Liver (tissue), 8 donors: ENCODE measurements at regions not wholly inside any gene's neighbourhood (a gene's known extent, or its start where the extent isn't known, plus 50 kb on each side); places are given as distances from the start of the nearest gene placed in this dataset.

ENCODE experiments used
- DNase-seq: peaks from one replicate; pipeline ENCODE4 v3.0.0-alpha.2; 2017; ENCODE audit warnings: low spot score
- H3K27ac ChIP-seq, 2 donors: one replicate each; pipeline ENCODE4 v1.7.0; 2013; ENCODE audit warnings: inconsistent platforms in 2 of 2, low read length in 2 of 2, control low read depth in 1 of 2, low read depth in 1 of 2, mild to moderate bottlenecking in 1 of 2
- H3K27me3 ChIP-seq, 4 donors: one replicate each; pipeline versions ENCODE4 v1.6.1 to v1.7.0; 2013; ENCODE audit warnings: low read length in 3 of 4, inconsistent platforms in 1 of 4, mild to moderate bottlenecking in 1 of 4, moderate library complexity in 1 of 4; ENCODE audit not compliant: control insufficient read depth in 4 of 4, insufficient read depth in 4 of 4
- H3K36me3 ChIP-seq, 4 donors: one replicate each; pipeline versions ENCODE4 v1.6.1 to v1.7.0; 2013; ENCODE audit warnings: low read length in 3 of 4, mild to moderate bottlenecking in 3 of 4, low read depth in 1 of 4, moderate library complexity in 1 of 4; ENCODE audit not compliant: control insufficient read depth in 4 of 4, insufficient read depth in 3 of 4
- H3K4me1 ChIP-seq, 4 donors: one replicate each; pipeline versions ENCODE4 v1.6.1 to v1.7.0; 2013; ENCODE audit warnings: low read length in 3 of 4, mild to moderate bottlenecking in 3 of 4, moderate library complexity in 1 of 4; ENCODE audit not compliant: control insufficient read depth in 4 of 4, insufficient read depth in 4 of 4
- H3K4me3 ChIP-seq, 3 donors: one replicate each; pipeline versions ENCODE4 v1.6.1 to v1.7.0; 2013; ENCODE audit warnings: low read length in 3 of 3, control low read depth in 1 of 3, low read depth in 1 of 3, mild to moderate bottlenecking in 1 of 3
- H3K9ac ChIP-seq, 2 donors: one replicate each; pipeline ENCODE4 v1.7.0; 2013; ENCODE audit warnings: low read length in 2 of 2, mild to moderate bottlenecking in 2 of 2, moderate library complexity in 2 of 2, control low read depth in 1 of 2, low read depth in 1 of 2
- H3K9me3 ChIP-seq, 4 donors: one replicate each; pipeline versions ENCODE4 v1.6.1 to v1.7.0; 2013; ENCODE audit warnings: low read length in 3 of 4; ENCODE audit not compliant: control insufficient read depth in 4 of 4
- ATF3 ChIP-seq: IDR thresholded peaks from 2 replicates; pipeline ENCODE4 v1.6.1; 2016; ENCODE audit warnings: antibody characterized with exemption
- CTCF ChIP-seq: fragments of 150-350 bp; IDR thresholded peaks from 2 replicates; pipeline ENCODE4 v1.5.1; 2017; ENCODE audit warnings: improper control_type of control experiment, low read depth, low read length; ENCODE audit not compliant: missing input control
- FOXA1 ChIP-seq: IDR thresholded peaks from 2 replicates; pipeline ENCODE4 v1.6.1; 2016; ENCODE audit warnings: antibody characterized with exemption
- GABPA ChIP-seq, 2 donors: IDR thresholded peaks in 1 of 2; conservative IDR thresholded peaks in 1 of 2; 2 replicates each; pipeline ENCODE4 v1.6.1; 2016; ENCODE audit warnings: antibody characterized with exemption in 2 of 2, mild to moderate bottlenecking in 1 of 2, moderate library complexity in 1 of 2
- HNF4G ChIP-seq: IDR thresholded peaks from 2 replicates; pipeline ENCODE4 v1.6.1; 2016; ENCODE audit warnings: antibody characterized with exemption
- JUND ChIP-seq, 2 donors: IDR thresholded peaks; 2 replicates each; pipeline ENCODE4 v1.6.1; 2016; ENCODE audit warnings: antibody characterized with exemption in 2 of 2
- NR2F2 ChIP-seq: IDR thresholded peaks from 2 replicates; pipeline ENCODE4 v1.6.1; 2016; ENCODE audit warnings: antibody characterized with exemption
- RAD21 ChIP-seq, 2 donors: IDR thresholded peaks; 2 replicates each; pipeline ENCODE4 v1.6.1; 2016; ENCODE audit warnings: antibody characterized with exemption in 2 of 2, mild to moderate bottlenecking in 2 of 2
- RXRA ChIP-seq, 2 donors: IDR thresholded peaks; 2 replicates each; pipeline ENCODE4 v1.6.1; 2017 to 2018; ENCODE audit warnings: antibody characterized with exemption in 2 of 2, mild to moderate bottlenecking in 1 of 2
- SP1 ChIP-seq: IDR thresholded peaks from 2 replicates; pipeline ENCODE4 v1.6.1; 2018; ENCODE audit warnings: antibody characterized with exemption, mild to moderate bottlenecking
- TAF1 ChIP-seq: conservative IDR thresholded peaks from 2 replicates; pipeline ENCODE4 v1.6.1; 2016; ENCODE audit warnings: antibody characterized with exemption, mild to moderate bottlenecking
- YY1 ChIP-seq: IDR thresholded peaks from 2 replicates; pipeline ENCODE4 v1.6.1; 2016; ENCODE audit warnings: antibody characterized with exemption, mild to moderate bottlenecking
- ZBTB33 ChIP-seq: IDR thresholded peaks from 2 replicates; pipeline ENCODE4 v1.6.1; 2016; ENCODE audit warnings: antibody characterized with exemption
- WGBS: extraction: QIAGEN DNeasy Blood & Tissue Kit; methylation state at CpG from one replicate; pipeline ENCODE4 v1.1.7; 2013; 5-methylcytosine and 5-hydroxymethylcytosine counted together
- TF ChIP-seq, protein P1 (sequence below): IDR thresholded peaks from 2 replicates; pipeline ENCODE4 v1.6.1; 2016; ENCODE audit warnings: antibody characterized with exemption, mild to moderate bottlenecking
- TF ChIP-seq, protein P2 (sequence below): IDR thresholded peaks from 2 replicates; pipeline ENCODE4 v1.6.1; 2016; ENCODE audit warnings: antibody characterized with exemption
- donor health status: healthy.
- donor health status: healthy.
- donor health status: healthy.
- donor health status: healthy.
- donor health status: healthy.

DNA sequence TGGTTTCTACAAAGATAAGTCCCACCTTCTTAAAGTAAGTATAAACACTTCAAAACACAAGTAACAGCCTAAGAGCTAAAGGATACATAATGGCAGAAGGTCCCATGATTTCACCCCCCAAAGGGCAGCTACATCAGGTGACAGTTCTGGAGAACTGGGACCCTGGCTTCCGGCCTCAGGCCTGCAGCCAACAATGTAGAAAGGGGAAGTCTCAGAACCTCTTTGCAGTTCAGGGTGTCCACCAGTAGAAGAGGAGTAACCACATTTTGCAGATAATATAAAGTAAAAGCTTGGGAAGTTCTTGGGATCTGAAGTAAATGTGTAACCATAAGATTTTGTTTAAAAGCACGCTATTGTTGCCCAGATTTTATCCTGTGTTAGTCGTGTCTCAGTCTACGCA, 267.4 kb upstream of the VLDLR start (continued):
- TF ChIP-seq, protein P1, sequence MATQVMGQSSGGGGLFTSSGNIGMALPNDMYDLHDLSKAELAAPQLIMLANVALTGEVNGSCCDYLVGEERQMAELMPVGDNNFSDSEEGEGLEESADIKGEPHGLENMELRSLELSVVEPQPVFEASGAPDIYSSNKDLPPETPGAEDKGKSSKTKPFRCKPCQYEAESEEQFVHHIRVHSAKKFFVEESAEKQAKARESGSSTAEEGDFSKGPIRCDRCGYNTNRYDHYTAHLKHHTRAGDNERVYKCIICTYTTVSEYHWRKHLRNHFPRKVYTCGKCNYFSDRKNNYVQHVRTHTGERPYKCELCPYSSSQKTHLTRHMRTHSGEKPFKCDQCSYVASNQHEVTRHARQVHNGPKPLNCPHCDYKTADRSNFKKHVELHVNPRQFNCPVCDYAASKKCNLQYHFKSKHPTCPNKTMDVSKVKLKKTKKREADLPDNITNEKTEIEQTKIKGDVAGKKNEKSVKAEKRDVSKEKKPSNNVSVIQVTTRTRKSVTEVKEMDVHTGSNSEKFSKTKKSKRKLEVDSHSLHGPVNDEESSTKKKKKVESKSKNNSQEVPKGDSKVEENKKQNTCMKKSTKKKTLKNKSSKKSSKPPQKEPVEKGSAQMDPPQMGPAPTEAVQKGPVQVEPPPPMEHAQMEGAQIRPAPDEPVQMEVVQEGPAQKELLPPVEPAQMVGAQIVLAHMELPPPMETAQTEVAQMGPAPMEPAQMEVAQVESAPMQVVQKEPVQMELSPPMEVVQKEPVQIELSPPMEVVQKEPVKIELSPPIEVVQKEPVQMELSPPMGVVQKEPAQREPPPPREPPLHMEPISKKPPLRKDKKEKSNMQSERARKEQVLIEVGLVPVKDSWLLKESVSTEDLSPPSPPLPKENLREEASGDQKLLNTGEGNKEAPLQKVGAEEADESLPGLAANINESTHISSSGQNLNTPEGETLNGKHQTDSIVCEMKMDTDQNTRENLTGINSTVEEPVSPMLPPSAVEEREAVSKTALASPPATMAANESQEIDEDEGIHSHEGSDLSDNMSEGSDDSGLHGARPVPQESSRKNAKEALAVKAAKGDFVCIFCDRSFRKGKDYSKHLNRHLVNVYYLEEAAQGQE = no peak
- no peak for TF ChIP-seq JUND (IDR thresholded peaks at IDR 0.05)

DNA sequence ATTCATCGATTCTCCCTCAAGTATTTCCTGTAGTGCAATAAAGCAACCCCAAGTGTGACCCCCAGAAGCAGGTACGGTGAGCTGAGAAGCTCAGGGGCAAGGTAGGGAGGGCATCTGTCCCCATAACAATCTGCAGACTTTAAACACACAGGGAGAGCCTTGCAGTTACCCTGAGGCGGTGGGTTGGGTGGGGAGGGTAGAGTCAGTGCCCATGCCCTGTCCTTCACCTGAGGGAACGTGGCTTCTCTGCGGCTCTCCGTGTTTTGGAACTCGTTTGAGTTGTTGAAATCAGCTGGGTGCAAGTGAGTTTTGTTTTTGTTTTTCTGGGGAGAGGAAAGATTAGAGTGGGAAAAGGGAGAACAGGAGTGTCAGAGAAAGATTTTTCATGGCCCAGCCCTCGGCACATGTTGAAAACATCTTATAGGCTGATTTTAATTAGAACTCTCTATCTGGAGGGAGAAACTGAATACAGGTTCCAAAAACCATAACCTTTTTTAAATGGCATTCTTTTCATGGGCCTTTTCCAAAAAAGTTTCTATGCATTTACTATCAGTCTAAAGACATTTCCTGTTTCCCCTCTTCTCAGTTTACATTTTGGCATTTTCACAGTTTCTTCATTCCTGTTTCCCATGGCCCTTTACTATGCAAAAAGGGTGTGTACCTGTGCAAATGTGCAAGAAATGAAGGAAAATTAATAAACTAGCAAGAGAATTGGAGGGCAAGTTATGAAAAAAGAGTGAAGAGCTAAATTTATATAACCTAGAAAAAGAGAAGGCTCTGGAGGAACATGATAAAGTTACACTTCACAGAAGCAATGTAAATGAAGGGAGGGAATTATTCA, 266.5 kb upstream of the VLDLR start:
- no peak for DNase-seq
- Histone ChIP-seq H3K4me3 (no peak overlapping the region), H3K9ac (no peak overlapping the region), H3K4me1 (no peaks in the 10 kb centered on the region), H3K36me3 (no peaks in the 10 kb centered on the region), H3K27ac (no peak overlapping the region), H3K9me3 (no peaks in the 10 kb centered on the region), H3K27me3 (no peaks in the 10 kb centered on the region)
- 65% methylated on average over 8 of the region's 8 CpGs for WGBS
- no peak for TF ChIP-seq NR2F2
- no peak for TF ChIP-seq ZBTB33
- no peak for TF ChIP-seq SP1
- TF ChIP-seq RAD21 (IDR thresholded peaks at IDR 0.05) = no peak
- TF ChIP-seq CTCF = no peak
- no peak for TF ChIP-seq JUND (IDR thresholded peaks at IDR 0.05)
- no peak for TF ChIP-seq HNF4G
- TF ChIP-seq FOXA1 = no peak
- TF ChIP-seq GABPA (IDR thresholded peaks at IDR 0.05 in 1 of 2, conservative IDR thresholded peaks at IDR 0.05 in 1 of 2) = no peak
- TF ChIP-seq RXRA (IDR thresholded peaks at IDR 0.05) = no peak

GRCh38 chr9:2355697-2355983, 265.9 kb upstream of the VLDLR start:
- no peak for DNase-seq
- no peaks in the 10 kb centered on the region for H3K27me3 ChIP-seq
- no peak overlapping the region for H3K9ac ChIP-seq
- H3K36me3 ChIP-seq = no peaks in the 10 kb centered on the region
- no peaks in the 10 kb centered on the region for H3K4me1 ChIP-seq
- H3K9me3 ChIP-seq = no peaks in the 10 kb centered on the region
- H3K4me3 ChIP-seq = no peak overlapping the region
- 48% methylated on average over 7 of the region's 7 CpGs for WGBS
- no peak overlapping the region for H3K27ac ChIP-seq
- TF ChIP-seq JUND (IDR thresholded peaks at IDR 0.05) = no peak
- no peak for TF ChIP-seq ATF3
- no peak for TF ChIP-seq YY1
- TF ChIP-seq, protein P1 = no peak
- TF ChIP-seq NR2F2 = no peak
- no peak for TF ChIP-seq FOXA1
- TF ChIP-seq RAD21 (IDR thresholded peaks at IDR 0.05) = no peak
- no peak for TF ChIP-seq ZBTB33
- no peak for TF ChIP-seq TAF1
- no peak for TF ChIP-seq SP1
- no peak for TF ChIP-seq HNF4G
- TF ChIP-seq, protein P2, sequence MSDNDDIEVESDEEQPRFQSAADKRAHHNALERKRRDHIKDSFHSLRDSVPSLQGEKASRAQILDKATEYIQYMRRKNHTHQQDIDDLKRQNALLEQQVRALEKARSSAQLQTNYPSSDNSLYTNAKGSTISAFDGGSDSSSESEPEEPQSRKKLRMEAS = no peak
